Spleen (tissue), 11 donors: ENCODE measurements at regions not wholly inside any gene's neighbourhood (a gene's known extent, or its start where the extent isn't known, plus 50 kb on each side); places are given as distances from the start of the nearest gene placed in this dataset.
"Not testable (repeated sequence)": the region's sequence is repeated elsewhere in the genome, so short reads cannot be mapped to it uniquely, and the experiment has no call there.

Experiments used
- DNase-seq: peaks from one replicate; pipeline ENCODE4 v3.0.0-alpha.2; 2020
- H3K27ac ChIP-seq, 8 donors: fragments of 200-600 bp; sonication (generic) in 7 of 8; 1 replicate in 4 of 8; 2 replicates in 4 of 8; pipeline versions ENCODE4 v1.5.0 to v1.8.0; 2016 to 2021; ENCODE audit warnings: inconsistent platforms in 4 of 8, mild to moderate bottlenecking in 4 of 8, moderate library complexity in 1 of 8
- H3K27me3 ChIP-seq, 7 donors: fragments of 200-600 bp; sonication (generic) in 6 of 7; replicated peaks in 1 of 7; 1 replicate in 4 of 7; 2 replicates in 3 of 7; pipeline versions ENCODE4 v1.5.0 to v1.8.0; 2016 to 2021; ENCODE audit warnings: inconsistent platforms in 3 of 7, mild to moderate bottlenecking in 1 of 7
- H3K36me3 ChIP-seq, 6 donors: fragments of 200-600 bp; sonication (generic) in 5 of 6; 1 replicate in 4 of 6; 2 replicates in 2 of 6; pipeline versions ENCODE4 v1.5.0 to v1.8.0; 2016 to 2021; ENCODE audit warnings: inconsistent platforms in 2 of 6
- H3K4me1 ChIP-seq, 6 donors: fragments of 200-600 bp; sonication (generic) in 5 of 6; 1 replicate in 3 of 6; 2 replicates in 3 of 6; pipeline versions ENCODE4 v1.5.0 to v1.8.0; 2016 to 2021; ENCODE audit warnings: inconsistent platforms in 3 of 6
- H3K4me3 ChIP-seq, 8 donors: fragments of 200-600 bp; sonication (generic) in 7 of 8; 1 replicate in 4 of 8; 2 replicates in 4 of 8; pipeline versions ENCODE4 v1.5.0 to v1.8.0; 2016 to 2021; ENCODE audit warnings: inconsistent platforms in 4 of 8, mild to moderate bottlenecking in 4 of 8, moderate library complexity in 2 of 8
- H3K9me3 ChIP-seq, 8 donors: fragments of 200-600 bp; sonication (generic) in 7 of 8; 1 replicate in 4 of 8; 2 replicates in 4 of 8; pipeline versions ENCODE4 v1.5.0 to v1.8.0; 2016 to 2021; ENCODE audit warnings: inconsistent platforms in 4 of 8
- POLR2A ChIP-seq, 3 donors: fragments of 450-650 bp; IDR thresholded peaks; one replicate each; pipeline ENCODE4 v1.5.1; 2017; ENCODE audit warnings: antibody characterized with exemption in 3 of 3, mild to moderate bottlenecking in 1 of 3
- POLR2AphosphoS5 ChIP-seq, 3 donors: sonication (generic); formaldehyde crosslinking; IDR thresholded peaks; one replicate each; pipeline ENCODE4 v1.5.1; 2017; ENCODE audit warnings: antibody characterized with exemption in 3 of 3
- WGBS, 5 donors: extraction: QIAGEN DNeasy Blood & Tissue Kit in 3 of 5; methylation state at CpG; one replicate each; pipeline versions ENCODE4 v1.1.5 to v1.1.7; 2013 to 2018; 5-methylcytosine and 5-hydroxymethylcytosine counted together
- intact Hi-C: fragments of 100-400 bp; cut with DNase I; formaldehyde crosslinking; loops from one replicate; pipeline ENCODE4 v1.15.0; 2023; ENCODE audit warnings: low total_unique reads
- TF ChIP-seq, protein P1 (sequence below), 11 experiments: fragments of 200-600 bp in 7 of 11; fragments of 450-650 bp in 4 of 11; sonication (generic) in 4 of 11; IDR thresholded peaks in 8 of 11; conservative IDR thresholded peaks in 3 of 11; 1 replicate in 7 of 11; 2 replicates in 4 of 11; pipeline versions ENCODE4 v1.4.0 to v1.8.0; 2016 to 2021; ENCODE audit warnings: antibody characterized with exemption in 11 of 11, inconsistent platforms in 4 of 11, mild to moderate bottlenecking in 1 of 11
- donor health status: healthy with polysubstance abuse.
- donor health status: DM: no; HTN: no; CAD: no; lungs with moderate emphysema.
- donor health status: DM: no; HTN: no; CAD: no.
- donor health status: Bipolar disorder and iron deficiency.
- donor health status: healthy.
- donor health status: DM: no; HTN: no; CAD: no.
- donor health status: DM: yes; HTN: yes; CAD: no.

DNA sequence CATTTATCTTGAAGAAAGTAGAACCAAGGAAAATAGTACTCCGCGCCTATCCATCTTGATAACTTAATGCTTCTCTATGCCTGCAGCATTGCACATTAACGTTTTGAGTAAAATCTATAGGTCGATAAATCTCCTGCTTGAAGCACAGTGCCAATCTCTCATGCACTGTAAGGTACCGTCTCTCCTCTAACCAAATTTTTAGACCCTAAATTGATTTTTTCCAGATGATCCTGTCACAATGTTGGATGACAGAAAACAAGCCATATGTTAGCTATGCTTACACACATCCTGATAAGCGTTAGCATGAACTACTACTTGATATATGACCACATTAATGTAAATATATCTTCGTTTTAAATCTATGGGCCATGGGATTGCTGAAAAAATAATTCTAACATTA, 723.8 kb upstream of the CDH6 start:
- intact Hi-C loops: no loop called here
- TF ChIP-seq POLR2A (IDR thresholded peaks at IDR 0.05): no peak
- TF ChIP-seq POLR2AphosphoS5 (IDR thresholded peaks at IDR 0.05): no peak
- TF ChIP-seq, protein P1, sequence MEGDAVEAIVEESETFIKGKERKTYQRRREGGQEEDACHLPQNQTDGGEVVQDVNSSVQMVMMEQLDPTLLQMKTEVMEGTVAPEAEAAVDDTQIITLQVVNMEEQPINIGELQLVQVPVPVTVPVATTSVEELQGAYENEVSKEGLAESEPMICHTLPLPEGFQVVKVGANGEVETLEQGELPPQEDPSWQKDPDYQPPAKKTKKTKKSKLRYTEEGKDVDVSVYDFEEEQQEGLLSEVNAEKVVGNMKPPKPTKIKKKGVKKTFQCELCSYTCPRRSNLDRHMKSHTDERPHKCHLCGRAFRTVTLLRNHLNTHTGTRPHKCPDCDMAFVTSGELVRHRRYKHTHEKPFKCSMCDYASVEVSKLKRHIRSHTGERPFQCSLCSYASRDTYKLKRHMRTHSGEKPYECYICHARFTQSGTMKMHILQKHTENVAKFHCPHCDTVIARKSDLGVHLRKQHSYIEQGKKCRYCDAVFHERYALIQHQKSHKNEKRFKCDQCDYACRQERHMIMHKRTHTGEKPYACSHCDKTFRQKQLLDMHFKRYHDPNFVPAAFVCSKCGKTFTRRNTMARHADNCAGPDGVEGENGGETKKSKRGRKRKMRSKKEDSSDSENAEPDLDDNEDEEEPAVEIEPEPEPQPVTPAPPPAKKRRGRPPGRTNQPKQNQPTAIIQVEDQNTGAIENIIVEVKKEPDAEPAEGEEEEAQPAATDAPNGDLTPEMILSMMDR (IDR thresholded peaks at IDR 0.05 in 8 of 11, conservative IDR thresholded peaks at IDR 0.05 in 3 of 11): no peak
- H3K4me1 ChIP-seq: no peaks in the 10 kb centered on the region
- H3K27ac ChIP-seq: no peak overlapping the region
- H3K36me3 ChIP-seq: no peaks in the 10 kb centered on the region
- DNase-seq: no peak
- no peaks in the 10 kb centered on the region for H3K27me3 ChIP-seq
- H3K4me3 ChIP-seq: no peak overlapping the region
- H3K9me3 ChIP-seq: peaks cover 0 to 51% (median 21%) of the 10 kb centered on the region in 8 donors
- 76 to 84% (median 78%) methylated on average over 7 of the region's 7 CpGs for WGBS, 5 donors

DNA sequence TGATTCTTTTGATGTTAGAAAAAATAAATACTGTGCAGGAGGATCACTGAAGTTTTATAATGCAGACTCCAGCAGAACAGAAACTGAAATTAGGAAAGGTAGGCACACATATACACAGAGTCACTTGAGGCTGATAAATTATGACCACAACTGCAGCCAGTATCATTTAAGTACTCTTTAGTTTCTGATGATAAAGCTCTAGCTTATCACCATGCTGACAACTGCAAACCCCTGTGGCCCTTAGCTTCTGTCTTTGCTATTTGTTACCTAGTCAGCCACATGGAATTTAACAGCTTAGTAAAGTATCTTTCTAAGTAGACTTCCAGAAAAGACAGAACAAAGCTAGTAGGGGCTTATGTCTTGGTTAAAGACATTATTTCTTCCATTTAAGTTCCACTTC, 734.8 kb upstream of the CDH6 start:
- peaks cover 0 to 31% (median 10%) of the 10 kb centered on the region in 8 donors for H3K9me3 ChIP-seq
- TF ChIP-seq, protein P1 (IDR thresholded peaks at IDR 0.05 in 8 of 11, conservative IDR thresholded peaks at IDR 0.05 in 3 of 11): no peak
- no peak for TF ChIP-seq POLR2A (IDR thresholded peaks at IDR 0.05)
- no peak for TF ChIP-seq POLR2AphosphoS5 (IDR thresholded peaks at IDR 0.05)
- no peaks in the 10 kb centered on the region for H3K36me3 ChIP-seq
- H3K4me1 ChIP-seq: no peaks in the 10 kb centered on the region
- no peaks in the 10 kb centered on the region for H3K27me3 ChIP-seq
- no peak overlapping the region for H3K4me3 ChIP-seq
- DNase-seq: no peak
- intact Hi-C loops: no loop called here
- no peak overlapping the region for H3K27ac ChIP-seq

DNA sequence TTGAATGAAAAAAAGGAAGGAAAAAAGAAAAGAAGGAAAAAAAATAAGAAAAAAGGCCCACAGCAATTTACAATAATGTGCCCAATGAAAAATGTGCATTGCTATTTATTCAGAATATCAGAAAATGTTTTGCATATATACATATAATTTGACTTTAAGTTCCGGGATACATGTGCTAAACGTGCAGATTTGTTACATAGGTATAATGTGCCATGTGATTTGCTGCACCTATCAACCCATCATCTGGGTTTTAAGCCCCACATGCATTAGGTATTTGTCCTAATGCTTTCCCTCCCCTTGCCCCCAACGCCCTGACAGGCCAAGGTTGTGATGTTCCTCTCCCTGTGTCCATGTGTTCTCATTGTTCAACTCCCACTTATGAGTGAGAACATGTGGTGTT, 738.0 kb upstream of the CDH6 start:
- H3K36me3 ChIP-seq, H3K4me3 ChIP-seq, H3K27ac ChIP-seq, H3K27me3 ChIP-seq, intact Hi-C loops, DNase-seq, H3K4me1 ChIP-seq: not testable (repeated sequence)
- WGBS, 5 donors: 72 to 82% (median 75%) methylated on average over 3 of the region's 3 CpGs
- peaks cover 0 to 14% (median 3%) of the 10 kb centered on the region in 8 donors for H3K9me3 ChIP-seq

DNA sequence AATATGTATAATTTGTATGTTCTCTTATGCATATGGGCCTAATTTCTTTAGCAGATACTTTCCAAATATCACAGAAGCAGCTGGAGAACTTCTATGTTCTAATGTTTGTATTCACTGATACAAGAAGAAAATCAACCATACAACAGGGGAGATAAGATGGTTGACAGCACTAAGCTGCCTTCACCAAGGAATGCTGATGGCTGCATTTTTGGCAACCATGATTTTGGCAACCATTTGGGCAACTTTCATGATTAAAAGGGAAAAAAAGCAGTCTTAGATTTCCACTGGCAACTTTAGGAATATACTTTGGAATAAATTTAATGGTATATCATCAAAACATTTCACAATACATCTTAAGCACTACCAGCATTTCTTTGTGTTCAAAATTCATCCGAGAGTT, 740.3 kb upstream of the CDH6 start:
- H3K4me3 ChIP-seq: no peak overlapping the region
- DNase-seq: no peak
- H3K27me3 ChIP-seq: no peaks in the 10 kb centered on the region
- 70 to 90% (median 84%) methylated on average over 1 of the region's 1 CpG for WGBS, 5 donors
- intact Hi-C loops: no loop called here
- H3K27ac ChIP-seq: no peak overlapping the region
- TF ChIP-seq, protein P1 (IDR thresholded peaks at IDR 0.05 in 8 of 11, conservative IDR thresholded peaks at IDR 0.05 in 3 of 11): no peak
- no peak for TF ChIP-seq POLR2A (IDR thresholded peaks at IDR 0.05)
- TF ChIP-seq POLR2AphosphoS5 (IDR thresholded peaks at IDR 0.05): no peak
- H3K36me3 ChIP-seq: no peaks in the 10 kb centered on the region
- H3K4me1 ChIP-seq: no peaks in the 10 kb centered on the region
- peaks cover 0 to 7% (median 3%) of the 10 kb centered on the region in 8 donors for H3K9me3 ChIP-seq

DNA sequence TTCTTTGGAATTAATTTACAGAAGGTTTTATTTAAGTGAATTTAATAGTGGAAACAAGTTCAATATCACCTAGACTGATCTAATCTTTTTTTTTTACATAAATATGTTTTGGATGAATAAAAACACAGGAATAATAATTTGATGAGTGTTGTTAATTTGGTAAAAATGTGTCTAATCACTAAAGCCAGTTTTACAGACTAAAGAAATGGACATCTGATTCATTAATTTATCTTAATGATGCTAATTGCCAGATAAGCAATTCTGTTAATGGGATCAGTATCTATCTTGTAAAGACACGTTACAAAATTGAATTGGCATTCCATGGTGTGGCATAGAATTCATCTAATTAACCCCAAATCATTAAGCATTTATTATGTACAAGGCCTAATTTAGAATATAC, 743.3 kb upstream of the CDH6 start:
- WGBS, 5 donors: 55 to 82% (median 70%) methylated on average over 1 of the region's 1 CpG
- H3K4me1 ChIP-seq: no peaks in the 10 kb centered on the region
- H3K27ac ChIP-seq: no peak overlapping the region
- no peak for DNase-seq
- H3K27me3 ChIP-seq: no peaks in the 10 kb centered on the region
- TF ChIP-seq, protein P1 (IDR thresholded peaks at IDR 0.05 in 8 of 11, conservative IDR thresholded peaks at IDR 0.05 in 3 of 11): no peak
- TF ChIP-seq POLR2AphosphoS5 (IDR thresholded peaks at IDR 0.05) (no peak), POLR2A (IDR thresholded peaks at IDR 0.05) (no peak)
- H3K9me3 ChIP-seq: peaks cover 0 to 10% (median 0%) of the 10 kb centered on the region in 8 donors
- intact Hi-C loops: no loop called here
- no peaks in the 10 kb centered on the region for H3K36me3 ChIP-seq
- H3K4me3 ChIP-seq: no peak overlapping the region
